Left colon (tissue), 2 donors: ENCODE measurements at regions not wholly inside any gene's neighbourhood (a gene's known extent, or its start where the extent isn't known, plus 50 kb on each side); places are given as distances from the start of the nearest gene placed in this dataset.
"Not testable (repeated sequence)": the region's sequence is repeated elsewhere in the genome, so short reads cannot be mapped to it uniquely, and the experiment has no call there.

Experiments used
- ATAC-seq: fragments of 200-7000 bp; cut with Tn5 transposase; one replicate; pipeline ENCODE4 v1.9.1; 2020; ENCODE audit warnings: mild to moderate bottlenecking, moderate library complexity
- DNase-seq, 2 donors: peaks; one replicate each; pipeline ENCODE4 v3.0.0-alpha.2; 2020
- intact Hi-C, 2 donors: fragments of 100-400 bp; cut with DNase I in 1 of 2; cut with micrococcal nuclease in 1 of 2; formaldehyde crosslinking; loops; one replicate each; pipeline versions ENCODE4 v1.11.2 to v1.14.0; 2022; cut with DNase I, micrococcal nuclease
- donor health status: DM: no; HTN: no; CAD: no.
- donor health status: DM: yes; HTN: yes; CAD: no.

DNA sequence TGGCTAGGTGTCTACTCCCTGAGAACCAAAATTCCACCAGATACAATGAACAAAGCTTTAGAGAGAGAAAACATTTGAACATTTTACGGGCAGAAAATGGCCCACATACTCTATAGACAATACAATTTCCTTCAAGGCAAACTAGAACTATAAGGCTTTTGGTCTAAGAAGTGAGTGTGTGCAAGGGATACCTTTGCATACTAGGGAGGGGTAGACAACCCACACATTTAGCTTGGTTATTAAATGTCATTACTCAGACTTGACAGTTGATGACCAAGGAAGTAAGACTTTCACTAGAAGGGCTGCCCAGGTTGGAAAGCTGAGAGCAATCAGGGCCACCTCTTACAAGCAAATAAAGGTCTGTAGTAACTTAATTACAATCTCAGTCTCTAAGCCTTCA is 64.0 kb upstream of the PLEKHM1 start:
- DNase-seq, ATAC-seq, intact Hi-C loops: not testable (repeated sequence)

DNA sequence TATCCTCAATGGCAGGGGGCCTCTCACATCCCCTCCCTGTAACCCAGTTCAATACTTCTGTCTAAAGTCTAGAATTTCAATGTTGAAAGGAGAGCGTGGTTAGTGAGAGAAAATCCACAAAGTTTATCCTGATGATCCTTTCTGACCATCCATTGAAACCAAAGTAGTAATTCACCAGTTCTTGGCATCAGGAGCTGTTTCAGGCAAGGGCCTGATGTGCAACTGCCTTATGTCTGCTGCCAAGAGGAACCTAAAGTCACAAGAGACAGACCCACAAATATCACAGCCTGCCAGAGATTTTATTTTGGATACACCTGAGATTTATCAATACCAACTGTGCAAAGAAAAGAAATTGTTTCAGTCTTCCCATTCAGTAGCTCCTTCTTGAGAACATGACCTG is 68.3 kb upstream of the PLEKHM1 start:
- DNase-seq, ATAC-seq, intact Hi-C loops: not testable (repeated sequence)

DNA sequence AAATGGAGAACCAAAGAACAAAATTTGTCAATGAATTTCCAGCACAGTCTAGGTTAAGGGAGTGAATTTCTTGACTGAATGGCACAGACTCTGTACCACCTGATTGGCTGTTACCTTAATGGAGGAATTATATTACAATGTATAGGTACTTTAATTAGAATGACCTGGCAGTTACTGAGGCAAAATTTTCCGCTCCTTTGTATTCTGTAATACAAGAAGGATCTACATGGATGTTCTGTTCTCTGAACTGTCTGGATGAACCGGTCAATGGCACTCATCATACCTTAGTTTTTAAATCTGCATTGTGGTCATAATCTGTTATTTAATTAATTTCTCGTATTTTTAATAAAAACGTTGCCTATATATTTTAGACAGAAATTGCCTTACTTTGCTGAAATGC is 72.3 kb upstream of the PLEKHM1 start:
- intact Hi-C loops, DNase-seq, ATAC-seq: not testable (repeated sequence)

DNA sequence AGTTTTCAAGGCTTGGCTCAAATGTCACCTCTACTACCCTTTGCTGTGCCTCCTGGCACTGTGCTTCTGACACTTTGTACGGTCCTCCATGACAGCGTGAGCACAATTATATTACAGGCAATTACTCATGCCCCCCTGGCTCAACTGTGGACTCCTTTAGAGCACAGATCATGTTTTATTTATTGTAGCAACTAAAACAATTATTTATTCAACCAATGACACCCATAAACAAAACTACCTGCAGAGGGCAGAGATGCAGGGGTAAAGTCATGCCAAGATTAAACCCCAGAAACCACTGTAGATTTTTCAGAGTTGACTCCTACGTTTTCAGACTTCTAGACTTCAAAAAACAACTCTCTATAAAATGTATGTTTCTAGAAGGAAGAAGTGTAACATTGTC is 72.8 kb upstream of the PLEKHM1 start:
- intact Hi-C loops, DNase-seq, ATAC-seq: not testable (repeated sequence)

DNA sequence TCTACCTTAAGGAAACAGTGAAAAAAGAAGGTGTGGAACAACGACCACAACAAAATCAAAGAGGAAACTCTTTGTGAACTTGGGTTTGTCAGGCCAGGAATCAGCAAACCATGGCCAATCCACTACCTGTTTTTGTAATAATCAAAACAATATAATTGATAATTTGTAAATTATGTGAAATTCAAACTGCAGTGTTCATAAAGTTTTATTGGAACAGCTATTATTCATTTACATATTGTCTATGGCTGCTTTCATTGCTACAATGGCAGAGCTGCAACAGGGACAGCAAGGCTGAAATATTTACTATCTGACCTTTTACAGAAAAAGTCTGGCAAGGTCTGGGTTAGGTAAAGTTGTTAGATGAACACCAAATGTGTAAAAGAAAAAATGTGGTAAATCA is 77.8 kb upstream of the PLEKHM1 start:
- DNase-seq, intact Hi-C loops, ATAC-seq: not testable (repeated sequence)

DNA sequence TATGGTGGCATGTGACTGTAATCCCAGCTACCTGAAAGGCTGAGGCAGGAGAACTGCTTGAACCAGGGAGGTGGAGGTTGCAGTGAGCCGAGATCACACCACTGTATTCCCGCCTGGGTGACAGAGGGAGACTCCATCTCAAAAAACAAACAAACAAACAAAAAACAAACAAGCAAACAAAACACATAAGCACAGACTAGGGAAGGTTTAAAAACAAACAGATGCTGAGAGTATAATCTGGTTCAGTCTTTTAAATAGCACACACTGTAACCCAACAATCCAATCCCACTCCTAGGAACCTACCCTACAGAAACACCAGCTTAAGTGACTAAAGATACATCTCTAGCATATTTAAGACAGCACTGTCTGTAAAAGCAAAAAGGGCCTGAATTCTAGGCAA is 82.8 kb upstream of the PLEKHM1 start:
- intact Hi-C loops, DNase-seq, ATAC-seq: not testable (repeated sequence)

DNA sequence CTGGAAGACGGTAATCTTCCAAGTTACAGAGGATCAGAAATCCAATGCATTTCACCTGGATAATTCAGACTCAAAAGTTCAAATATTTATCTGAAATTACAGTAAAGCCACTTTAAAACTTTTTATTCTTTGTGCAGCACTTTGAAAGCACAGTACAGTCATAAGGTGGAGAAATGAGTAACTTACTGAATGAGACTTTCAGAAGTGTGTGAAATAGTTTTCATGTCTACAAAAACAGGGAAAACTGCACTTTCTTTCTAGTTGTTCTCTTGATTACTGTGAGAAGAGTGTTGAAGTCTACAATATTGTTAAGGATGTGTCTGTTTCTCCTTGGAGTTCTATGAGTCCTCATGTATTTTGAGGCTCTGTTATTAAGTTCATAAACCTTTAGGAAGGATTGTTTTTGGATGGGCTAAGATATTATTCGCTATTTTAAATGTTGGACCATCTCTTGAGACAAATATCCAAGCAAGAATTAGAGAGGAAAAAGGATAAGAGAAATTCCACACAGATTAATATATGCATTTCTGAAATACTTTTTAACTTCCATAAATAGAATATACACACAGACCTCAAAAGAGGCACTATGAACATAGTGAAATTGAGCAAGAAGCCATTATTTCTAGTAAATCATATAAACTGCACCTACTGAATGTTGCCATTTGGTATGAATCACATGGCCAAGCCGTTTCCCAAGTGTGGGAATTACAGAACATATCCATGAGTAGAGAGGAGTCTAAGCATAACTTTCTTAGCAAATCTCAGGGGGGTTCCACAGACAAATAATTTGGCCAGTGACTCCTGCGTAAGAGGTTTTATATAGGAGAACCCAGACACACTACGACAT is 83.6 kb upstream of the PLEKHM1 start:
- intact Hi-C loops, result no loop called here
- DNase-seq (no peak), ATAC-seq (no peak)

DNA sequence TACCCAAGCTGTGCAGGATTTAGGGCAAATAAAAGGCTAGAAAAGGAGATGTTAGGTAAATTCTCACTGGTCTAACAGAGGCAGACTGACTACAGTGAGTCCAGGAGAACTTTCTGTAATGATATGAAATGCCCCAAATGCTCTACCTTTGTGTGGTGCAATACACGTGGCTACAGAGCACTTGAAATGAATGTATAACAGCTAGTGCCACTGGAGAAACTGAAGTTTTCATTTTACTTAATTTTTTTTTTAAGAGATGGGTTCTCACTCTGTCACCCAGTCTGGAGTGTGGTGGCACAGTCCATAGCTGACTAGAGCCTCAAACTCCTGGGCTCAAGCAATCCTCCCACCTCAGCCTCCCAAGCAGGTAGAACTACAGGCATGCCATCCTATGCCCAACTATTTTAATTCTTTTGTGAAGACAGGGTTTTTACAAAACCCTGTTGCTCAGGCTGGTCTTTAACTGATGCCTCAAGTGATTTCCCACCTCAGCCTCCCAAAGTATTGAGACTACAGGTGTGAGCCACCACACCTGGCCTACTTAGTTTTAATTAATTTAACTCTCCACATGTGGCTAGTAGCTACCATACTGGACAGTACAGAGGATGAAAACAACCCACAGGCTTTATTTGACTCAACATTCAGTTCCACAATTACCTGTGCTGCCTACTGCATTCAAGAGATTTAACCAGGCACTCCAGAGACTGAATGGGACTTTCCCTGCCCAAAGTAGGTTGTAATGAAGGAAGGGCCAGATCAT is 84.8 kb upstream of the PLEKHM1 start:
- DNase-seq (no peak), ATAC-seq (no peak)
- intact Hi-C loops, result no loop called here

DNA sequence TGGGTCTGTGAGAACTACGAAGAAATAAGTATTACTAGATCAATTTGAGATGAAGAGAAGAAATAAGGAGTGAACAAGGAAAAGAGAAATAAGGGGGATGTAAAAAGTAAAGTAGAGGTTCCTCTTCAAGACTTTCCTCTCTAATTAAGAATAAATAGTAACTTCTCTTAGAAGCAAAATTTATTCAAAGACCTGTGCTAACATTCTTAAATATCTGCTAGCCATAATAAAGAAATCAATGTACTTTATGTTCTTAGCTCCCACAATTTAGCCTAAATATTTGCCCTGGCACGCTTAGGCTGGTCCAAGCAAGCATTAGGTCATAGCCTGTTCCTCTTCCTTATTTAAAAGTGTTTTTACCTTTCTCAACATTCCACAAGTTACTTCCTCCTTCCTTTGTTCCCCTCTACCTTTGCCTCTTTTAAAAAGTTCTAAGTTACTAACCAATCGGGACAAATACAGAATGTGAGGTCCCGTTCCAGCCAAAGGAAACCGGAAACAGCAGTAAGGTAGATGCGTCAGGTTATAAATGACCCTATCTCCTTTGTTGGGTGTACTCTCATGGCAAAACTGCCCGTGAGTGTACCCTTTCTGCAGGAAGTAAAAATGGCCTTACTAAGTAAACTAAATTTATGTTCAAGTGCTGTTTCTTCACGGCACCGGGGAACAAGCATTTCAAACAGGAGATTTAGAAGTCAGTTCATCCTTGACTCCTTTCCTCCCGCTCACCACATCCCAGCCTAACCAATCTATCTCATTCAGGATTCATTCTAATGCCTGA is 86.2 kb upstream of the PLEKHM1 start:
- peak; percentile 34 for ATAC-seq
- intact Hi-C loops, DNase-seq: not testable (repeated sequence)

DNA sequence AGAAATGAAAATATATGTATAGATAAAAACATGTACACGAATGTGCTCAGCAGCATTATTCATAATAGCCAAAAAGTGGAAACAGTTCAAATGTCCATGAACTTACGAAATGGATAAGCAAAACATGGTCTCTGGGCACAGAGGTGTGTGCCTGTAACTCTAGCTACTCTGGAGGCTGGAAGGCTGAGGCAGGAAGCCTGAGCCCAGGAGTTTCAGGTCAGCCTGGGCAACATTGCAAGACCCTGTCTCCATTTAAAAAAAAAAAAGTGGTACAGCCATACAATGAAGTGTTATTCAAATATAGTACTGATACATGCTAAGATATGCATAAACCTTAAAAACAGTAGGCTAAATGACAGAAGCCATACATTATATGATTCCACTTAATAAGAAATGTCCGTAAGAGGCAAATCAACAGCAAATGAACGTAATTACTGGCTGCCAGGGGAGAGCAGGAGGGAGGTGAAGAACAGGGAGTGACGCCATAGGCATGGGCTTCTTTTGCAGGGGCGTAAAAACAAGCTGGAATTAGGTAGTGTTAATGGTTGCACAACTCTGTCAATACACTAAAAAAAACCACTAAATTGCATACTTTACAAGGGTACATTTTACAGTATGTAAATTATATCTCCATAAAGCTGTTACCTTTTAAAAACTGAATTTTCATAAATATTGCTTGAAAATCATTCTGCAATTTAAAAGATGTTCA is 87.2 kb upstream of the PLEKHM1 start:
- ATAC-seq (no peak), DNase-seq (no peak)
- intact Hi-C loops, result no loop called here

DNA sequence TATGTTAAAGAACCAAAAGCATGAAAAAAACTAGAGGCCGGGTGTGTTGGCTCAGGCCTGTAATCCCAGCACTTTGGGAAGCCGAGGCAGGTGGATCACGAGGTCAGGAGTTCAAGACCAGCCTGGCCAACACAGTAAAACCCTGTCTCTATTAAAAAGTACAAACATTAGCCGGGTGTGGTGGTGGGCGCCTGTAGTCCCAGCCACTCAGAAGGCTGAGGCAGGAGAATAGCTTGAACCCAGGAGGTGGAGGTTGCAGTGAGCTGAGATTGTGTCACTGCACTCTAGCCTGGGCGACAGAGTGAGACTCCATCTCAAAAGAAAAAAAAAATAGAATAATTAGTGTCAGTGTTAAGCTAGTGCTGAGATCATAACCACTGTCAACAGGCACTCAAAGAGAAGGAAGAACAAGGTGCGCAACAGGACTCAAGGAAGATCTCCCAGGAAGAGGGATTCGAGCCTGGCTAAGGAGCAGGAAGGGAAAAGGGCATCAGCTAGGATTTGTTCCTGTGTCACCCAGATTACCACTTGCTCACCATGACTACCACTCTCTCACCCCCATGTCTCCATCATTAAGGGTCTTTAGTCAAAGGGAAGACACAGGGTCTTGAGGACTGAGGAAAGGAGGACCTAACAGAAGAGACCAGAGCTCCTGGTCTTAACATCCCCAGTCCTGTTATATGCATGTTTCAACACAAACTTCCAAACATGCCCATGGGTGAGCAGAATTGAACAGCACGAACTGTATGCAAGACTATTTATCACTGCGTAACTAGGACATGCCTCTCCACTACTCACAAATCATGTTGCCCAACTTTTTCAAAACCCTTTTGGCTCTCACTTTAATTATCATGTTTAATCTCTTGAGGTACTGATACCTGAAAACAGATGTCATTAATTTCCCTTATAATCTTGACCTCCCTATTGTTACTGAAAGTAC is 88.3 kb upstream of the PLEKHM1 start:
- intact Hi-C loops, result no loop called here
- ATAC-seq, result no peak
- DNase-seq, result no peak

DNA sequence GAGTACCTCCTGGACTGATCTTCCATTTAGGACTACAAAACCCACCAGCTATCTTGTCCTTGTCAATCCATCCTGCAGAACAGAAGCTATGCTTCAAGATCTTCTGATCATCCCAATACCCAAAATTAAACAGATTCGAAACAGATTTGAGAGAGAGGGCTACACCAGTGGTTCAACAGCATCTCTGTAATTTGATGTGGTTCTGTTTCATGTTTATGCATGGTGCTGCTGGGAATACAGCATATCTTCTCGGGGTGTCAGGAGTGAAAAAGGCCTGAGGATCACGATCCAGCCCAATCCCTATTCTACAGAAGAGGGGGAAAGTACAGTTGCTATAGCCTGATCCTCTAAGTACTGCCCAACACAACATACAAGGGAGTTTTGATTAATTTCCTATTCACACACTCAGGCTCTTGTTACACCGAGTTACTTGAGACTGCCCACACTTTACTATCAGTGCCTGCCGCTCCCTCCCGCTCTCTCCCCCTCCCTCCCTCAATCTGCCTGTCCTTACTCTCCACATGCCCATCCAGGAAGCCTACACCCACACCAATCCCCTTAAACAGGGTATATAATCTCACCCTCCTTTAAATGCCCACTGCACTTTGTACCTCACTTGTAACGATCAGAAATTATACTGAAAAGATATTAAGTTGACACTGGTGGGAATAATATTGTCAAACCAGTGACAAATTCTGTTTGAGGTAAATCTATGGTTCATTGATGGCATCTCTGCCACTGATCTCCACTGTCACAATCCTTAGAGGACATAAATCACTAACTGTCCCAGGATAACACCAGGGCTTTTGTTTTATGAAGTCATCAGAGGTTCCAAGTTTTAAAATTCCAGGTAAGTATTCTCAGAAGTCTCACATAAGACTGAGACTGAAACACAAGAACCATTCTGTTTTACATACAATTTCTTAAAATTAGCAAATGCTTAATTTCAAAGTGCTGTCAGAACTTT is 89.3 kb upstream of the PLEKHM1 start:
- intact Hi-C loops, result no loop called here
- DNase-seq (peak; percentile 51 to 52), ATAC-seq (peak; percentile 51)

DNA sequence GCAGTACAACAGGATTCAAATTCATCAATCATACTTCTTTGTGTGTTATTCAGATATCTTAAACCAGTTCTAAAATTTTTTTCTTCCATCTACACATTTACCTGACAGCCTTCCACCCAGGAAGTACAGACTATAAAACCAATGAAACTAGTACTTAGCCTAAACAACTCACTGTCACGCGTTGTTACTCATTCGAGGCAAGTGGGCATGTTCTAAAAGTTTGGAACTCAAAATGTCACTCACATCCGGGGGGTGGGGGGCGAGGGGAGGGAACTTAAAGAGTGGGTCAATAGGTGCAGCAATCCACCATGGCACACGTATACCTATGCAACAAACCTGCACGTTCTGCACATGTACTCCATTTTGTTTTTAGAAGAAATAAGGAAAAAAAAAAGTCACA is 90.4 kb upstream of the PLEKHM1 start:
- DNase-seq (no peak), ATAC-seq (no peak)
- intact Hi-C loops, result no loop called here

DNA sequence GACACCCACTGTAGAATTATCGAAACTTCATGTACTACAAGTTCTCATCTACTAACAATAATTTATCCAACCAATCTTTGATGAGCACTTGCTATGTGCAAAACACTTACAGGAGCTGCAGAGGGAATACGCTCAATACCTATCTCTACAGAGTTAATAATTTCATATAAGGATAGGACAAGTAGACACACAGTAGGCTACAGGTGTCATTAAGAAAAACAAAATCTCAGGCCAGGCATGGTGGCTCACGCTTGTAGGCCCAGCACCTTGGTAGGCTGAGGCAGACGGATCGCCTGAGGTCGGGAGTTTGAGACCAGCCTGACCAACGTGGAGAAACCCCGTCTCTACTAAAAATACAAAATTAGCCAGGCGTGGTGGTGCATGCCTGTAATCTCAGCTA is 91.3 kb upstream of the PLEKHM1 start:
- no peak for ATAC-seq
- no peak for DNase-seq
- intact Hi-C loops, result no loop called here

DNA sequence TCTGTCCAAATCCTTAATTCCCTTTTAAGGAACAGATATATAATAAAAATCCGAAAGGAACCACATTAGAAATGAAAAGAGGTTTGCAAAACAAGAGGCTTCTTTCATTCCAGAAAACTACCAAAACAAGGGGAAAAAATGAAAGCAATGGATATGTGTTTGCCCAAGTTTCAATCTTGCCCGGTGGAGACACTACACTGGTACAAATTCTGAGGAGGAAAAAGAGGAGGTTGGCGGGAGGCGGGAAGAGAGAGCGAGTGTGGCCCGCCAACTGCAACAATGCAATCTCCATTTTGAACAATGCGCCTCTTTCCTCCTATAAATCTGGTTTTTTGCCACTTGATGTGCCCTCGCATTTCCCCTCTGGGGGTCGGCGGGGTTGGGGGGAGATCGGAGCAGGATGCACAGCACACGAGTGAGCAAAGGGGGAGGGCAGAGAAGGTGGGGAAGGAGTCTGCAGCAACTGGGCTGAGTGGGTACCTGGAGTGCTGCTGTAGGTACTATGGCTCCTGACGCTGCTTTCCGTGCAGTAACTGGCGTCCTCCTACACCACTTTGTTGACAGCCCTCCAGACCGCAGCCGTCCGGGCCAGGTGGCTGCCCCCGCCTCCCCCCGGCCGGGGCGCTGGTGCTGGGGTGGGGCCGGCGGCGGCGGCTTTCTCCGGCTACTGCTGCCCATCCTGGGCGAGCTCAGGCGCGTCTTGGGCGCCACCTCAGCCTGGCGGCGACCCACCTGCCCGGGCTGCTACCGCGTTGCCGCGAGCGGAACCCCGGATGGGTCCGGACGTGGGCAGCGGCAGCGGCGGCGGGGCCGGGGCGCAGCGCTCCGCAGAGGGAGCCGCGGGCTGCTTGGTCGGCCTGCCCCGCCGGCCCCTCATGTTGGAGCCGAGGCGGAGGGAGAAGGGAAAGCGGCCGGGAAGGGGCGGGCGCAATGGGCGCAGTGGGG is 93.8 kb upstream of the PLEKHM1 start:
- intact Hi-C loops, result loop anchor here in 1 of 2 donors (5.0 kb wide), 1 partner anchor 678 kb away; no protein-coding TSS in a partner anchor
- DNase-seq, result peak; percentile 73 to 82
- peak; percentile 74 for ATAC-seq
